ENCODE measurements at regions not wholly inside any gene's neighbourhood (a gene's known extent, or its start where the extent isn't known, plus 50 kb on each side); places are given as distances from the start of the nearest gene placed in this dataset.

GRCh38 chr6:100155141-100155540 lies 161.1 kb upstream of the MCHR2 start:
- TF ChIP-seq CTCF (IDR thresholded peaks at IDR 0.05) (no peak), POLR2A (IDR thresholded peaks at IDR 0.05) (no peak), POLR2AphosphoS5 (IDR thresholded peaks at IDR 0.05) (no peak), EP300 (IDR thresholded peaks at IDR 0.05) (no peak)
